GM19324 (cell line): ENCODE measurements at regions not wholly inside any gene's neighbourhood (a gene's known extent, or its start where the extent isn't known, plus 50 kb on each side); places are given as distances from the start of the nearest gene placed in this dataset.
"Not testable (repeated sequence)": the region's sequence is repeated elsewhere in the genome, so short reads cannot be mapped to it uniquely, and the experiment has no call there.

Experiments used
- ATAC-seq: cut with Tn5 transposase; IDR thresholded peaks from one replicate; pipeline ENCODE4 v1.9.1; 2021; ENCODE audit warnings: mild to moderate bottlenecking, moderate library complexity; ENCODE audit not compliant: unreplicated experiment, low FRiP score

GRCh38 chr9:85878872-85879597 lies 61.9 kb upstream of the NAA35 start:
- not testable (repeated sequence) for ATAC-seq

GRCh38 chr9:85880507-85880906 lies 60.4 kb upstream of the NAA35 start:
- not testable (repeated sequence) for ATAC-seq

- no peak for ATAC-seq
Observed at GRCh38 chr9:85884256-85884655, 56.7 kb upstream of the NAA35 start.

GRCh38 chr9:85890962-85891361 lies 50.0 kb upstream of the NAA35 start:
- ATAC-seq = no peak
